OCI-LY1 (cell line): ENCODE measurements at regions not wholly inside any gene's neighbourhood (a gene's known extent, or its start where the extent isn't known, plus 50 kb on each side); places are given as distances from the start of the nearest gene placed in this dataset.

Experiments
- EZH2 ChIP-seq: fragments of 200-600 bp; sonication (generic), shearing (Covaris generic); IDR thresholded peaks from 2 replicates; pipeline ENCODE4 v1.8.0; 2017; ENCODE audit warnings: borderline replicate concordance, mixed run types, mild to moderate bottlenecking, antibody characterized with exemption, low read length, moderate library complexity, mixed read lengths
- TF ChIP-seq, protein P1 (sequence below): fragments of 200-600 bp; sonication (generic), shearing (Covaris generic); IDR thresholded peaks from 2 replicates; pipeline ENCODE4 v1.5.1; 2017; ENCODE audit warnings: mild to moderate bottlenecking, antibody characterized with exemption, low read length, moderate library complexity, mixed read lengths

DNA sequence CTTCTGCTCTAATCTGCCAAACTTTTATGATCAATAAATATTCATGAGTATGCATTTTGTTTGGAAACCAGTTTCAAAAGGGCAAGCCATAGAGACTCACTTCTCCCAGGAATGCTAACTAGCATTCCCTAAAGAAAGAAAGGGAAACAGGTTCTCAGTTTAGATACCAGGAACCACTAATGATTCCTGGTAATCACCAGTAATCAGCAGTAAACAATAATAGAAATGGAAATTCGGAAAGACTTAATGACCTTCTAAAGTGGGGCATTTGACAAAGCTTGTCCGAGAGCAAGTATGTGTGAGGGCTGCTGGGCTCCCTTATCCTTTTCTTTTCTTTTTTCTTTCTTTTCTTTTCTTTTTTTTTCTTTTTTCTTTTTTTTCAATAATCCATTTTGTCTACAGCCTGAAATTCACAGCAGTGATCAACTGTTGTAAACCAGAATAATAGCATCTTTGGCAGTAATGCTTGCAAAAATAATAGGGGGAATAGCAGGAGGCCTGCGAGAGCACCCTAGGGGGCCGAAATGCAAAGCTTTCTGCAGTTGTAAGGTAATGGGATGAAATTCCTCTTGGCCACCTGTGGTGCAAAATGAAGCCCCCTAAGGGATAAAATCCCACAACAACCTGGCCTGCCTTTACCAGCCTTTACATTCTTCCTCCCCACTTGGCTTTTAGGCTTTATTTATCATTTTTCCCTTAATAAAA lies 253.2 kb downstream of the ZPLD1 start:
- TF ChIP-seq, protein P1, sequence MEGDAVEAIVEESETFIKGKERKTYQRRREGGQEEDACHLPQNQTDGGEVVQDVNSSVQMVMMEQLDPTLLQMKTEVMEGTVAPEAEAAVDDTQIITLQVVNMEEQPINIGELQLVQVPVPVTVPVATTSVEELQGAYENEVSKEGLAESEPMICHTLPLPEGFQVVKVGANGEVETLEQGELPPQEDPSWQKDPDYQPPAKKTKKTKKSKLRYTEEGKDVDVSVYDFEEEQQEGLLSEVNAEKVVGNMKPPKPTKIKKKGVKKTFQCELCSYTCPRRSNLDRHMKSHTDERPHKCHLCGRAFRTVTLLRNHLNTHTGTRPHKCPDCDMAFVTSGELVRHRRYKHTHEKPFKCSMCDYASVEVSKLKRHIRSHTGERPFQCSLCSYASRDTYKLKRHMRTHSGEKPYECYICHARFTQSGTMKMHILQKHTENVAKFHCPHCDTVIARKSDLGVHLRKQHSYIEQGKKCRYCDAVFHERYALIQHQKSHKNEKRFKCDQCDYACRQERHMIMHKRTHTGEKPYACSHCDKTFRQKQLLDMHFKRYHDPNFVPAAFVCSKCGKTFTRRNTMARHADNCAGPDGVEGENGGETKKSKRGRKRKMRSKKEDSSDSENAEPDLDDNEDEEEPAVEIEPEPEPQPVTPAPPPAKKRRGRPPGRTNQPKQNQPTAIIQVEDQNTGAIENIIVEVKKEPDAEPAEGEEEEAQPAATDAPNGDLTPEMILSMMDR: no peak
- no peak for TF ChIP-seq EZH2
